ENCODE measurements at regions not wholly inside any gene's neighbourhood (a gene's known extent, or its start where the extent isn't known, plus 50 kb on each side); places are given as distances from the start of the nearest gene placed in this dataset.

- DNase-seq: no peak
These were observed 51.4 kb upstream of the ESX1 start for GRCh38 chrX:104306180-104306579.

All from fibroblast of skin of scalp (primary cell).